ENCODE measurements at regions not wholly inside any gene's neighbourhood (a gene's known extent, or its start where the extent isn't known, plus 50 kb on each side); places are given as distances from the start of the nearest gene placed in this dataset.

- TF ChIP-seq RAD21 (IDR thresholded peaks at IDR 0.05) (no peak), CTCF (IDR thresholded peaks at IDR 0.05; ENCODE audit: low read depth, low read length, missing input control) (no peak), JUND (IDR thresholded peaks at IDR 0.05) (no peak), SP1 (IDR thresholded peaks at IDR 0.05) (no peak), FOXA1 (IDR thresholded peaks at IDR 0.05) (no peak), RXRA (IDR thresholded peaks at IDR 0.05) (no peak), TAF1 (conservative IDR thresholded peaks at IDR 0.05) (no peak), EGR1 (IDR thresholded peaks at IDR 0.05; ENCODE audit: low read depth in 2 of 2) (no peak)
Observed at GRCh38 chr6:135743476-135743875, 108.0 kb upstream of the PDE7B start.
